Panc1 (cell line): ENCODE measurements at regions not wholly inside any gene's neighbourhood (a gene's known extent, or its start where the extent isn't known, plus 50 kb on each side); places are given as distances from the start of the nearest gene placed in this dataset.

ENCODE experiments used
- POLR2AphosphoS5 ChIP-seq: IDR thresholded peaks from 2 replicates; pipeline ENCODE4 v1.6.1; 2012; ENCODE audit warnings: mild to moderate bottlenecking, low read depth, low read length, moderate library complexity
- SIN3A ChIP-seq: IDR thresholded peaks from 2 replicates; pipeline ENCODE4 v1.6.1; 2012; ENCODE audit warnings: low read depth, mild to moderate bottlenecking, low read length, moderate library complexity, borderline replicate concordance; ENCODE audit not compliant: insufficient read depth
- TCF7L2 ChIP-seq: IDR thresholded peaks from 2 replicates; pipeline ENCODE4 v1.6.1; 2011; ENCODE audit warnings: mild to moderate bottlenecking, low read depth, low read length, inconsistent platforms
- TF ChIP-seq, protein P1 (sequence below): fragments of 450-650 bp; IDR thresholded peaks from 2 replicates; pipeline ENCODE4 v1.5.1; 2017; ENCODE audit warnings: mild to moderate bottlenecking
- TF ChIP-seq, protein P2 (sequence below), 2 experiments: IDR thresholded peaks; 2 replicates each; pipeline ENCODE4 v1.6.1; 2011 to 2012; ENCODE audit warnings: low read depth in 2 of 2, control low read depth in 1 of 2, low read length in 1 of 2, mild to moderate bottlenecking in 1 of 2, moderate library complexity in 1 of 2; ENCODE audit not compliant: insufficient read depth in 1 of 2

DNA sequence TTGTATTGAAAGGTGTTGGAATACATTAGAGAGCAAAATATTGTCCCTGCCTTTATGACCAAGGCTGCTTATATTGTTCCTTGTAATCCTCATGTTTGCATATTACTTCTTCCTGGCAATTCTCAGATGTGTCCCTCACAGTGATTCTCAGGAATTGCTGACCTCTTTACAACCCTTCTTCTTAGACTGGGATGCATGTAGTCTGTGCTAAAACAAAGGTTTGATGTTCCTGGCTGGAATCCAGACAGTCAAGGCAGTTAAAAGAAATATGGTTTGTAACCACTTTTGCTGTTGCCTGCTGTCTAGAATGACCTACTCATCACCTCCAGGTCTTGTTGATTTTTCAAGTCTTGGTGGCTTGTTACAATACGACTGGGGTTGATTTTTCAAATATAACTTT is 367.6 kb downstream of the HGF start:
- TF ChIP-seq, protein P1, sequence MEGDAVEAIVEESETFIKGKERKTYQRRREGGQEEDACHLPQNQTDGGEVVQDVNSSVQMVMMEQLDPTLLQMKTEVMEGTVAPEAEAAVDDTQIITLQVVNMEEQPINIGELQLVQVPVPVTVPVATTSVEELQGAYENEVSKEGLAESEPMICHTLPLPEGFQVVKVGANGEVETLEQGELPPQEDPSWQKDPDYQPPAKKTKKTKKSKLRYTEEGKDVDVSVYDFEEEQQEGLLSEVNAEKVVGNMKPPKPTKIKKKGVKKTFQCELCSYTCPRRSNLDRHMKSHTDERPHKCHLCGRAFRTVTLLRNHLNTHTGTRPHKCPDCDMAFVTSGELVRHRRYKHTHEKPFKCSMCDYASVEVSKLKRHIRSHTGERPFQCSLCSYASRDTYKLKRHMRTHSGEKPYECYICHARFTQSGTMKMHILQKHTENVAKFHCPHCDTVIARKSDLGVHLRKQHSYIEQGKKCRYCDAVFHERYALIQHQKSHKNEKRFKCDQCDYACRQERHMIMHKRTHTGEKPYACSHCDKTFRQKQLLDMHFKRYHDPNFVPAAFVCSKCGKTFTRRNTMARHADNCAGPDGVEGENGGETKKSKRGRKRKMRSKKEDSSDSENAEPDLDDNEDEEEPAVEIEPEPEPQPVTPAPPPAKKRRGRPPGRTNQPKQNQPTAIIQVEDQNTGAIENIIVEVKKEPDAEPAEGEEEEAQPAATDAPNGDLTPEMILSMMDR = no peak
- TF ChIP-seq, protein P2, sequence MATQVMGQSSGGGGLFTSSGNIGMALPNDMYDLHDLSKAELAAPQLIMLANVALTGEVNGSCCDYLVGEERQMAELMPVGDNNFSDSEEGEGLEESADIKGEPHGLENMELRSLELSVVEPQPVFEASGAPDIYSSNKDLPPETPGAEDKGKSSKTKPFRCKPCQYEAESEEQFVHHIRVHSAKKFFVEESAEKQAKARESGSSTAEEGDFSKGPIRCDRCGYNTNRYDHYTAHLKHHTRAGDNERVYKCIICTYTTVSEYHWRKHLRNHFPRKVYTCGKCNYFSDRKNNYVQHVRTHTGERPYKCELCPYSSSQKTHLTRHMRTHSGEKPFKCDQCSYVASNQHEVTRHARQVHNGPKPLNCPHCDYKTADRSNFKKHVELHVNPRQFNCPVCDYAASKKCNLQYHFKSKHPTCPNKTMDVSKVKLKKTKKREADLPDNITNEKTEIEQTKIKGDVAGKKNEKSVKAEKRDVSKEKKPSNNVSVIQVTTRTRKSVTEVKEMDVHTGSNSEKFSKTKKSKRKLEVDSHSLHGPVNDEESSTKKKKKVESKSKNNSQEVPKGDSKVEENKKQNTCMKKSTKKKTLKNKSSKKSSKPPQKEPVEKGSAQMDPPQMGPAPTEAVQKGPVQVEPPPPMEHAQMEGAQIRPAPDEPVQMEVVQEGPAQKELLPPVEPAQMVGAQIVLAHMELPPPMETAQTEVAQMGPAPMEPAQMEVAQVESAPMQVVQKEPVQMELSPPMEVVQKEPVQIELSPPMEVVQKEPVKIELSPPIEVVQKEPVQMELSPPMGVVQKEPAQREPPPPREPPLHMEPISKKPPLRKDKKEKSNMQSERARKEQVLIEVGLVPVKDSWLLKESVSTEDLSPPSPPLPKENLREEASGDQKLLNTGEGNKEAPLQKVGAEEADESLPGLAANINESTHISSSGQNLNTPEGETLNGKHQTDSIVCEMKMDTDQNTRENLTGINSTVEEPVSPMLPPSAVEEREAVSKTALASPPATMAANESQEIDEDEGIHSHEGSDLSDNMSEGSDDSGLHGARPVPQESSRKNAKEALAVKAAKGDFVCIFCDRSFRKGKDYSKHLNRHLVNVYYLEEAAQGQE (IDR thresholded peaks at IDR 0.05; ENCODE audit: insufficient read depth in 1 of 2, low read depth in 2 of 2, low read length in 1 of 2) = no peak
- TF ChIP-seq POLR2AphosphoS5 (no peak), TCF7L2 (no peak), SIN3A (no peak)
